ENCODE measurements at regions not wholly inside any gene's neighbourhood (a gene's known extent, or its start where the extent isn't known, plus 50 kb on each side); places are given as distances from the start of the nearest gene placed in this dataset.

- no peak for DNase-seq
Observed at GRCh38 chr16:59729613-59730012, 995.5 kb upstream of the GOT2 start.

GRCh38 chr16:59719121-59719520 lies 985.0 kb upstream of the GOT2 start:
- Histone ChIP-seq H3K9me3 (no peaks in the 10 kb centered on the region), H3K4me1 (no peaks in the 10 kb centered on the region), H3K4me3 (no peak overlapping the region), H3K27me3 (no peaks in the 10 kb centered on the region), H3K36me3 (no peaks in the 10 kb centered on the region), H3K27ac (no peak overlapping the region)
- TF ChIP-seq EP300 (IDR thresholded peaks at IDR 0.05) (no peak), POLR2AphosphoS5 (IDR thresholded peaks at IDR 0.05) (no peak)
- no peak for DNase-seq
- intact Hi-C loops (cut with DNase I), result no loop called here
- WGBS, 2 donors, result 65 to 78% methylated on average over 2 of the region's 2 CpGs

More at GRCh38 chr16:59729613-59730012, 995.5 kb upstream of the GOT2 start:
- H3K27me3 ChIP-seq, result no peaks in the 10 kb centered on the region
- intact Hi-C loops (cut with DNase I), result no loop called here
- H3K4me1 ChIP-seq, result no peaks in the 10 kb centered on the region
- H3K36me3 ChIP-seq, result no peaks in the 10 kb centered on the region
- H3K27ac ChIP-seq, result no peak overlapping the region
- no peak overlapping the region for H3K4me3 ChIP-seq
- peaks cover 0 to 6% (median 0%) of the 10 kb centered on the region in 4 donors for H3K9me3 ChIP-seq
- TF ChIP-seq POLR2AphosphoS5 (IDR thresholded peaks at IDR 0.05) (no peak), CTCF (IDR thresholded peaks at IDR 0.05) (no peak), POLR2A (IDR thresholded peaks at IDR 0.05) (no peak), EP300 (IDR thresholded peaks at IDR 0.05) (no peak)
- WGBS, 2 donors, result 93 to 95% methylated on average over 3 of the region's 3 CpGs

- DNase-seq, result no peak
- H3K27ac ChIP-seq, result no peak overlapping the region
- H3K4me1 ChIP-seq, result no peaks in the 10 kb centered on the region
- no peak overlapping the region for H3K4me3 ChIP-seq
- no peaks in the 10 kb centered on the region for H3K36me3 ChIP-seq
- H3K27me3 ChIP-seq, result no peaks in the 10 kb centered on the region
- TF ChIP-seq POLR2AphosphoS5 (IDR thresholded peaks at IDR 0.05) (no peak), EP300 (IDR thresholded peaks at IDR 0.05) (no peak), POLR2A (IDR thresholded peaks at IDR 0.05) (no peak), CTCF (IDR thresholded peaks at IDR 0.05) (no peak)
- WGBS, 2 donors, result 76 to 84% methylated on average over 8 of the region's 8 CpGs
- H3K9me3 ChIP-seq, result peaks cover 0 to 3% (median 0%) of the 10 kb centered on the region in 4 donors
- intact Hi-C loops (cut with DNase I), result no loop called here
Observed at GRCh38 chr16:59707436-59708226, 973.5 kb upstream of the GOT2 start.

GRCh38 chr16:59701963-59702930 lies 968.1 kb upstream of the GOT2 start:
- Histone ChIP-seq H3K27me3 (no peaks in the 10 kb centered on the region), H3K4me1 (no peaks in the 10 kb centered on the region), H3K36me3 (no peaks in the 10 kb centered on the region), H3K4me3 (no peak overlapping the region), H3K27ac (no peak overlapping the region), H3K9me3 (peaks cover 0 to 3% (median 0%) of the 10 kb centered on the region in 4 donors)
- intact Hi-C loops (cut with DNase I), result no loop called here
- no peak for TF ChIP-seq POLR2AphosphoS5 (IDR thresholded peaks at IDR 0.05)
- no peak for TF ChIP-seq EP300 (IDR thresholded peaks at IDR 0.05)
- WGBS, 2 donors, result 73 to 74% methylated on average over 3 of the region's 3 CpGs
- DNase-seq, result no peak

- H3K4me3 ChIP-seq, result no peak overlapping the region
- TF ChIP-seq POLR2A (IDR thresholded peaks at IDR 0.05) (no peak), EP300 (IDR thresholded peaks at IDR 0.05) (no peak), POLR2AphosphoS5 (IDR thresholded peaks at IDR 0.05) (no peak), CTCF (IDR thresholded peaks at IDR 0.05) (no peak)
- no peaks in the 10 kb centered on the region for H3K4me1 ChIP-seq
- intact Hi-C loops (cut with DNase I), result no loop called here
- no peak for DNase-seq
- WGBS, 2 donors, result 68 to 78% methylated on average over 1 of the region's 1 CpG
- H3K27me3 ChIP-seq, result no peaks in the 10 kb centered on the region
- no peak overlapping the region for H3K27ac ChIP-seq
- no peaks in the 10 kb centered on the region for H3K36me3 ChIP-seq
- no peaks in the 10 kb centered on the region for H3K9me3 ChIP-seq
Observed at GRCh38 chr16:59699786-59700185, 965.7 kb upstream of the GOT2 start.
